IPS-18c (cell line): ENCODE measurements at regions not wholly inside any gene's neighbourhood (a gene's known extent, or its start where the extent isn't known, plus 50 kb on each side); places are given as distances from the start of the nearest gene placed in this dataset.

Experiments
- H3K4me3 ChIP-seq: 2 replicates; pipeline ENCODE4 v1.7.0; 2013; ENCODE audit warnings: low read depth, mild to moderate bottlenecking, low read length, moderate library complexity; ENCODE audit not compliant: insufficient read depth
- H3K9me3 ChIP-seq: one replicate; pipeline ENCODE4 v1.6.1; 2013; ENCODE audit warnings: mild to moderate bottlenecking, low read length, moderate library complexity; ENCODE audit not compliant: control insufficient read depth, insufficient read depth

DNA sequence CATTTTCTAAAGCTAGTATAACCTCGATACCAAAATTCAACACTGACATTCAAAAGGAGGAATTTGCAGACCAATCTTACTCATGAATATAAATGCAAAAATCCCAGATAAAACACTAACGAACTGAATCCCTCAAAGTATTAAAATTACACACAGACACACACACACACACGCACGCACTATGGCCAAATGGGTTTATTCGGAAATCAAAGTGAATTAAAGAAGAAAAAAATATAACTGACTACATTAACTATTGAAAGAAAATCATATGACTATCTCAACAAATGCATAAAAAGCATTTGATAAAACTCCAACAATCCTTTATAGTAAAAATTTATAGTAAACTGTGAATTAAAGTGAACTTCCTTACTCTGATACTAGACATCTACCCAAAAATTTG, 97.9 kb upstream of the HNRNPA3 start:
- Histone ChIP-seq H3K4me3 (no peak overlapping the region), H3K9me3 (no peaks in the 10 kb centered on the region)

DNA sequence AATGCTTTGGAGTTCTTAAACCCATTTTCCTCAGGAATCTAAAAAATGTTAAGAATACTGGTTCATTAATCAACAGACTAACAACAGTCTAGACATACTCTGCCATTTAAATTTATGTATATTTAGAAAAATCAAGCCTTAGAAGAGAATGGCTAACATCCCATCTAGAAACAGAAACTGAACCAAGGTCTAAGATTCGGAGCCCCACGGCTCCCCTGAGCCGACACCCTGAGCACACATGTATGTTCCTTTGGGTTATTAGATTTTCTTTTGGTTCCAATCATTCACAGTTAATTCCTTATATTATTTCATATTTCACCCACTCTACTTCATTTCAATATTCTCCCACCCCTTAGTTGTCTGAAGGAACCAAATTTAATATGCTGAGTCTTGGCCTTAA, 94.8 kb upstream of the HNRNPA3 start:
- H3K4me3 ChIP-seq: no peak overlapping the region

DNA sequence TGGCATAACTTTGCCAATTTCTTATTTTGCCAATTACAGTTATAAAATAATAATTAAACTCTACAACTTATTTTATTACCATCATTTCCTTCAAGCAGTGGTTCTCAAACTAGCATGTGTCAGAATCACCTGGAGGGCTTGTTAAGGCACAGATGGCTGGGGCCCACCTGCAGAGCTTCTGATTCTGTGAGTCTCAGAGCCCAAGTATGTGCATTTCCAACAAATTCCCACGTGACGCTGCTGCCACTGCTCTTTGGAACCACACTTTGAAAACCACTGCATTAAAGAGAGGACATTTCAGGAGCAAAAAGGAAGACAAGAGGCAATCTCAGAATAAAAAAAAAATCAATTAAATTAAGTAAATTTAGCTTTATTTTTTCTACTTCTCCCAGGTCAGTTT, 94.0 kb upstream of the HNRNPA3 start:
- Histone ChIP-seq H3K9me3 (no peaks in the 10 kb centered on the region), H3K4me3 (no peak overlapping the region)

More for the DNA sequence above, 94.8 kb upstream of the HNRNPA3 start:
- H3K9me3 ChIP-seq: no peaks in the 10 kb centered on the region

DNA sequence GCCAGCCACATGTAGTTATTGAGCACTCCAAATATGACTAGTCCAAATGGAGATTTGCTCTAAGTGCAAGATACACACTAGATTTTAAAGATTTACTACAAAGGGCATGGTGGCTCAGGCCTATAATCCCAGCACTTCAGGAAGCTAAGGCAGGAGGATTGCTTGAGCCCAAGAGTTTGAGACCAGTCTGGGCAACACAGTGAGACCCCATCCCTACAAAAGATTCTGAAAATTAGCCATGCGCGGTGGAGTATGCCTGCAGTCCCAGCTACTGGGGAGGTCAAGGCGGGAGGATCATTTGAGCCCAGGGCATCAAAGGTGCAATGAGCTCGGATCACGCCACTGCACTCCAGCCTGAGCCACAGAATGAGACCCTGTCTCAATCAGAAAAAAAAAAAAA, 93.5 kb upstream of the HNRNPA3 start:
- H3K9me3 ChIP-seq: no peaks in the 10 kb centered on the region
- no peak overlapping the region for H3K4me3 ChIP-seq

DNA sequence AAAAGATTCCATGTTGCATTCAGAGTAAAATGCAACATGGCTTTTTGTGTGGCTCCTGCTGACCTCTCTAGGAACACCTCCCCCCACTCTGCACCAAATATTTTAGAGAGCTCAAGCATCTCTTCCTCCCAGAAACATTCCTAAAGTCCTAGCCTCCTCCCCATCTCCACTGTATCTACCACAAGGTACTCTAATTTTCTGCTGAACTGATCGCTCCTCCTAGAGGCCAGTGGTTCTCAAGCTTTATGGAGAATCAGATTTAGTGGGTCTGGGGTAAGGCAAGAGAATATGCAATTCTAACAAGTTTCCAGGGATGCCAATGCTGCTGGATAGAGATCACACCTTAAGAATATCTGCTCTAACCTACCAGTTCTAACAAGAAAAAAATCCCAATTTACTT, 89.5 kb upstream of the HNRNPA3 start:
- Histone ChIP-seq H3K9me3 (no peaks in the 10 kb centered on the region), H3K4me3 (no peak overlapping the region)

DNA sequence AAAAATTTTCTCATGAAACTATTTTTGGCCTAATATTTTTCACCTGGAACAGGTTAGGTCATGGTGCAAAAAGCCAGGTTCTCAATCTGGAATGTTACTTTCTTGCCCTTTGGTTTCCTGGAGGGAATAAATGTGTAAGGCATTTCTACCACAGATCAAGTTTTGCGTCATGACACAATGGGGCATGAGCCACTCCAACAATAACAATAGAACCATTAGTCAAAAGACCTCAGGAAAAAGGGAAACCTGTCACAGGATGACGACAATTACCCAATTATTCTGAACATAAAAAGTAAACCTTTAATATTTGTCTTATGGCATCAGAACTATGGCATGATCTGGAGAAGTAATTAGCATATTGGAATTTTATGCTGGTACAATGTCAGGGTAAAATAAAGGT, 88.2 kb upstream of the HNRNPA3 start:
- Histone ChIP-seq H3K9me3 (no peaks in the 10 kb centered on the region), H3K4me3 (no peak overlapping the region)

DNA sequence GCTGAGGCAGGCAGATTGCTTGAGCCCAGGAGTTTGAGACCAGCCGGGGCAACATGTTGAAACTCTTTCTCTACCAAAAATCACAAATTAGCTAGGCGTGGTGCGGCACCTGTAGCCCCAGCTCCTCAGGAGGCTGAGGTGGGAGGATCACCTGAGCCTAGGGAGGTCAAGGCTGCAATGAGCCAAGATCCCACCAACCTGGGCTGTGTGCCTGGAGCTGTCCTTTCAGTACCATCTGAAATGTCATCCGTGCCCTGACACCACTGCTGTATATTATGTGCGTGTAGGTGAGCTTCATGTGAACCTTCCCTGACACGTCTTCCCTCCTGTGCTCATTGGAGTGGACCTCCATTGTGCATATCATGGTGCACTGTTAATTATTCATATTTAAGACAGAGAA, 84.8 kb upstream of the HNRNPA3 start:
- Histone ChIP-seq H3K9me3 (no peaks in the 10 kb centered on the region), H3K4me3 (no peak overlapping the region)

DNA sequence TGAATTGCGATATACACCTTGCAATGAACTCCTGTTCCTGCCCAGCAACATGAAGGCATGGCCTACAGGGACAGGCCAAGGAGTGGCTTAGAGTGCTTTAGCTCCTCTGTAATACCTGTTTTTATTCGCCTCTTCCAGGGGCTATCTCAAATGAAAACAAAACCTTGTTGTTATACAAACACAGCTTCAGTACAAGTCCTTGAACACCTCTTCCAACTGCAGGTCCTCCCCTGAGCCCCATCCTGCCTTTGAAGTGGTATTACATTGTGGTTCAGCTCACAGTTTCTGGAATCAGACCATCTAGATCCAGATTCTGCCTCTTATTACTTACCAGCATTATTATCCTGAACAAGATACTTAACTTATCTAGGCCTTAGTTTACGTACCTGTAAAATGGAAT, 83.0 kb upstream of the HNRNPA3 start:
- H3K9me3 ChIP-seq: no peaks in the 10 kb centered on the region
- H3K4me3 ChIP-seq: no peak overlapping the region

DNA sequence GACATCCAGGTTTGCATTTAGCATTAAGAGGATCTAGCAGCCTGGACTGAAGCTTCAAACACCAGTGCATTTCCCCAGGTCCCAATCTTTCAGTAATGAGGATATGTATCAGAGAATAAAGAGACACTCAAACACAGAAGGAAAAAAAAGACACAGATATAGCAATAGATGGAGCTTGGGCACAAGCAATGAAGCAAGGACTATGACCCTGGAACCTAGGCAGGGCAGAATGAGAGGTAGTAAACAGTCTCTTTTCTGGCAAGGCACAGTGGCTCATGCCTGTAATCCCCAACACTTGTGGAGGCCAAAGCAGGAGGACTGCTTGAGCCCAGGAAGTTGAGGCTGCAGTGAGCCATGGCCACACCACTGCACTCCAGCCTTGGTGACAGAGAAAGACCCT, 80.7 kb upstream of the HNRNPA3 start:
- H3K4me3 ChIP-seq: no peak overlapping the region
- H3K9me3 ChIP-seq: no peaks in the 10 kb centered on the region

DNA sequence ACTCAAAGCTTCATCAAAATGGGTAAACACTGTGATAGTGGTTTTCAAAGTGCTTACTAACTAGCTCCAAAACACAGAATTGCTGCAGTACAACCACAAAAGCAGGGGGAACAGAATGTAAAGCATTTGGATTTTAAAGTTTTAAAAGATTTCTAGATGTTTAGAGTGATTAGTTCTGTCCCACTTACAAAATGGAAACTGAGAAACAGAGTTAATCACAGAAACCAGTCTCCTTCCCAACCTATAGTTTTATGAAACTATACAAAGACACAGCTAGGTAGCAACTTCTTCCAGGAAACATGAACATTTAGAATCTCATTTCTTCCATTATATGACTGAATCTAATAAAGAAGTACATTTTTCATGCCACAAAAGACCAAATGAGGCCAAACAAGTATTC, 73.8 kb upstream of the HNRNPA3 start:
- Histone ChIP-seq H3K9me3 (no peaks in the 10 kb centered on the region), H3K4me3 (no peak overlapping the region)

DNA sequence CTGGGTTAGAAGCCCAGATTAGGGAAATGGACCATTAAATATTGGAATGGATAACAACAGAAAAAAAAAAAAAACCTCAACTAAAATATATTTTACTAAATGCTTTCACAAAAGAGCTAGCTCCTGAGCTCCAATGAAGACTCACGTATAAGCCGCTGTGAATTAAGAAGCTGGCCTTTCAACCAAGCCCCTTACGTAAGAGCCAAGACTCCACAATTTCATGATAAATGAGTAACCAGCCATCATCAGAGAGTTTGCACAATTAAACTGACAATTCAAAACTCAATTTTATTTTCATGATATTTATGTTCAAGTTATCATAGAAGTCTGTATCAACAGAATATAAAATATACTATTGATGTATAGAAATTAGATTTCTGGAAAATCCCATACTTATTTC, 70.7 kb upstream of the HNRNPA3 start:
- Histone ChIP-seq H3K4me3 (no peak overlapping the region), H3K9me3 (no peaks in the 10 kb centered on the region)

DNA sequence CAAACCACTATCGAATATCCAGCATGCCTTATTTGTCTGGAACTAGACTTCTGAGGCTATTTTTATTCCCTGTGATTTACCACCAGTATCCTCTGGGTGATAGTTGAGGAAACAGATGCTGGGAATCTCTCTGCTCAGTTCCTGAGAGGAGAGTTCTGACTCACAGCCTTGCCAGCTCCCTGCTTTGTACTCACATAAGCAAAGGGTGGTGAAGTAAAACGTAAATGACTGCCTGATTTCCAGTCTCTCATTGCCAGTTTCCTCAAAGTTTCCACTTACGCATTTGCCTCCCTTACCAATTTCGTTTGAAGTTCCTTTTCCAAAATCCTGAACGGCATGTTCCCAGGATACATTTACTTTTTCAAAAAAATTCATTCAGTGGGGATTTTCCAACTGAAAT, 69.2 kb upstream of the HNRNPA3 start:
- H3K9me3 ChIP-seq: no peaks in the 10 kb centered on the region
- no peak overlapping the region for H3K4me3 ChIP-seq

DNA sequence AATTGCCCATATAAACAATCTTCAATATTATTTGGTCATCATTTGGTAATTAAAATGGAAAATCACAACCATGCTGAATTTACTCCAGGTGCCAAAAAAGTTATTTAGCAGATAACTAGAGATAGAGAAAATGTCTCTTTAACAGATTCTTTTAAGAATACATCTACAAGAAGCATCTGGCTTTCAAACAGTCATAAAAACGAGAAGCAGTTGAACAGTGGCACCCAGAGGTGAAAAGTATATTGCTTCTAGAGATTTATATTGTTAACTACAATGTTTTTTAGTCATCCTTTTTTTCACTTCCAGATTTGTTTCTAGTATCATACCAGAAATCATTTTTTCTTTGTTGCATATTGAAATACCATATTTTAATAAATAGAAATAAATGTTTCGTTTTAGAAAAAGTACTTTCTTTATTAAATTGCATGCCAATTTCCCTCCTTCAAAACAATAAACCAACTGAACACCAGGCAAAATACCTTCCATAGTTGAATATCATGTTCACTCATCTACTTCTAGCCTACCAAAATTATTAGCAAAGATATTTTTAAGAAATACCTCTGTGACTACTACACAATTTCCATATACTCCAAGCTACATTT, 65.4 kb upstream of the HNRNPA3 start:
- no peak overlapping the region for H3K4me3 ChIP-seq
- no peaks in the 10 kb centered on the region for H3K9me3 ChIP-seq

DNA sequence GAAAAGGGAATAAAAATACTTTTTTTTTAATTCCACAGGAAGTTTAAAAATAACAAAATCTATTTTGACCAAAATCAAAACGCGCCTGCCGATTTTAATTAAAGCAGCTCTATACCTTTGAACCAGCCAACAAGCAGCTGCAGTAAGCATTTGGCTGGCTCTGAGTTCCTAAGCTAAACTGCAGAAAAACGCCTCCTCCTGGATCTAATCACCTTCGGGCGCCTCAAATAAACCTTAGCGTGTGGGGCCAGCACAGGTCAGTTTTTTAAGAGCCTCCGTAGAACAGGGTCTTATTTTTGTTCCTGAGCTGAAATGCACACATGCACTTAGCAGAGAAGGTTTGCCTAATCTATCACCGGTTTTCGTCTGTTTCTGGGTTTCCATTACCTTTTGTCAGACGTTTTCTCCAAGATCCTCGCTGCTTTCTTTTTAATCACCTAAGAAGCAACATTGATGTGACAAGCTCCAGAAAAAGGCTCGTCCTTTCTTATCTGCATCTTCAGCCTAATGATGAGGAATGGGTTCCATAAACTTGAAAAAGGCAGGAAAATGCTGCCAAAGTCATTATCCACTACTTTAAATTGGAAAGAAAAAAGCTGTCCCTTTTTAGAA, 64.7 kb upstream of the HNRNPA3 start:
- H3K9me3 ChIP-seq: no peaks in the 10 kb centered on the region
- 0 out of 2 replicates have a peak overlapping the region, but pooled peaks have one; percentile 9 for H3K4me3 ChIP-seq

DNA sequence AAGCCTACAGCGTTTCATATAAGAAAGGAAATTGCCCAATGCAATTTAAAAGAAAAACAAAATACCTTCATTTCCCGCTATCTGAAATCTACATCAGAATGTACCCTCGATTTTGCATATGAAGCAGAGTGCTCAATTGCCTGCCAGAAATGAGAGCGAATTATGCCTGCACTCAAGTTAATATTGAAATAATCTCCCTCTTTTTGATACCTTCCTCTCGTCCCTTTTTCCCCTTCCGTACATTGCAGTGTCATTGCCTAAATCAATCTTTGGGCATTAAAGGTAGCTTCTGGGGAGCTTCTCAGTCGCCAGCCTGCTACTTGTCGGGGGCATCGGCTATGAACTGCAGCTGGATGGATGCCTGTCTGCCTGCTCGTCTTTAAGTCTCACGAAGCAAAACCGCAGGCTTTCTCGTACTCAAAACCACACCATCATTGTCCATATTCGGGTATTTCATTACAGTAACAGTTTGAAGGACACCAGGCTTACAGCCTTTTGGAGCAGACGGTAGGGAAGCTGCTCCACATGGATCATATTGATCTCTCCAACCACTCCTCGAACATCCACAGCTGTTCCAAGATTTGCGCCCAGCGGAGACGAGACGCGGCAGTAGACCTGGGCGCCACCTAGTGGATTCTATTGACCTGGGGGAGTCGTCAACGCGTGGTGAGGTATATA, 64.0 kb upstream of the HNRNPA3 start:
- no peaks in the 10 kb centered on the region for H3K9me3 ChIP-seq
- H3K4me3 ChIP-seq: peak overlapping the region; percentile 35

DNA sequence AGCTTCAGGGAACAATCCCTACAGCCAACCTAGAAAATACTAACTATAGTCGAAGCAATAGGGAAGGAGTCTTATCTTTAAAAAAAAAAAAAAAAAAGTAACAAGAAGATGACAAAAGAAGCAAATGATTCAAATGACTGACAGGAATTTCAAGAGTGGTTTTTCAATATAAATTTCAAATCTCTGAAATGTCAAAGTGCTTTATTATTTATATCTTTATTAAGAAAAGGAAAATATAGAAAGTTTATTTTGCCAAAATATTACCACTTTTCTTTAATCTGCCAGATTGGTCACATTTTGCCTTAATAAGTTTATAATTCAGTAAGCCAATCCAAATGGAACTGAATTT, 63.5 kb upstream of the HNRNPA3 start:
- Histone ChIP-seq H3K9me3 (no peaks in the 10 kb centered on the region), H3K4me3 (no peak overlapping the region)

DNA sequence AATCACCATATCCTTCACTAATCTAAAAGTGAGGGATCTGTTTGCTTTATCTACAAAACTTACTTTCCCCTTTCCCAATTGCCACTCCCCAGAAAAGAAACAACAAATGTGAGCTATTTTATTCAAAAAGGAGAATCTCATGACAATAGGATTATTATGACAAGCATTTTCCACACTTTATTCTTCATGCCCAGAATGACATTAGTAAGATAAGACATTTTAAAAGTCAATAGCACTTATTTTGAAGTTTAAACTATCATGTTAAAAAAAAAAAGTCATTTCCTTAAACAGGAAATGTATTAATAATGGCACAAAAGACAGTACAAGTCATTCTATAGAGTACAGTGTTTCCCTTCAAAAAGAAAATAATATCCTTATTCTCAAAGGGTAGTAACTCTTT, 58.8 kb upstream of the HNRNPA3 start:
- Histone ChIP-seq H3K4me3 (no peak overlapping the region), H3K9me3 (no peaks in the 10 kb centered on the region)

DNA sequence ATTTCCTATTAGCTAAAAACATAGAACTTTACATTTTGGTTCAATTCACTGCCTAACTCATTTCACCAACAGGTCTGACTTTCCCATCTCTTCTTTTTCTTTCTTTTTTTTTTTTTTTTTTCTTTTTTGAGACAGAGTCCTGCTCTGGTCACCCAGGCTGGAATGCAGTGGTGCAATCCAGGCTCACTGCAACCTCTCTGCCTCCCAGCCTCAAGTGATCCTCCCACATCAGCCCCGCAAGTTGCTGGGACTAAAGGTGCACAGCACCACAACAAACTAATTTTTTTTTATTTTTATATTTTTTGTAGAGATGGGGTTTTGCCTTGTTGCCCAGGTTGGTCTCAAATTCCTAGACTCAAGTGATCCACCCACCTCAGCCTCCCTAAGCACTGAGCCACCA, 57.8 kb upstream of the HNRNPA3 start:
- Histone ChIP-seq H3K9me3 (no peaks in the 10 kb centered on the region), H3K4me3 (no peak overlapping the region)

DNA sequence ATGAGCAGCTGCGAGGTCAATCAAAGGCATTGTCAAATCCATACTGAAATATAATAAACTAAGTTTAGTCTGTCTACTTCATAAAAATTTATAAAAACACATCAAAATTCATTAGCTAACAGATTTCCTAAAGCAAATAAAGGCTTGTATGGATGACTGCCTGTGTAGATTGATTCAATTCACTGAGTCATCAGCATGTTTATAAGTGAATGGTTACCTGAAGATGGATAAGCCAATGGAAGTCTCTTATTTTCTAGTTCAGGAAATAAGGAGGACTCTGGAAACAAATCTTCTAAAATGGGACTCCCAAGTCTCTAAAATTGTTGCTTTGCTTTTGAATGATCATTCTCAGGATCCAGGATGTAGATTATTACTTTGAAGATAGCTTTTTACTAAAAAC, 57.0 kb upstream of the HNRNPA3 start:
- Histone ChIP-seq H3K9me3 (no peaks in the 10 kb centered on the region), H3K4me3 (no peak overlapping the region)
